ENCODE measurements at regions not wholly inside any gene's neighbourhood (a gene's known extent, or its start where the extent isn't known, plus 50 kb on each side); places are given as distances from the start of the nearest gene placed in this dataset.

DNA sequence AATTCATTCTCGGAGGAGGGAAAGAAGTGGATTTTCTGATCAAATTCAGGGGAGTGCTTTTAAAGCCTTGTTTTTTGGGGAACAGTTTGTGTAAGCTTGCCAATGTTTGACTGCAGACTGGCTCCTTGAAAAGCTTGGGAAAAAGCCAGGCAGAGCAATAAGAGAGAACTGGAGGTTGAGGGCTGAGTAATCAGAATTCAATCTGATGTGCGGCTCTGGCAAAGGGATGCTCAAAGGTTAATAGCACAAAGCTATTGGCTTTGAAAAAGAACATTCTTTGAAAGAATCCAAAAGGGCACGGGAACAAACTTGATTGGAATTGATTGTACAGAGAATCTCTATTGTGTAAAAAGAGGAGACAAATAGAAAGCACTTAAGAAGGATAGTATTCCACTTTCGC lies 279.3 kb downstream of the YTHDC2 start:
- DNase-seq (ENCODE audit: low spot score): no peak
- TF ChIP-seq, protein P1, sequence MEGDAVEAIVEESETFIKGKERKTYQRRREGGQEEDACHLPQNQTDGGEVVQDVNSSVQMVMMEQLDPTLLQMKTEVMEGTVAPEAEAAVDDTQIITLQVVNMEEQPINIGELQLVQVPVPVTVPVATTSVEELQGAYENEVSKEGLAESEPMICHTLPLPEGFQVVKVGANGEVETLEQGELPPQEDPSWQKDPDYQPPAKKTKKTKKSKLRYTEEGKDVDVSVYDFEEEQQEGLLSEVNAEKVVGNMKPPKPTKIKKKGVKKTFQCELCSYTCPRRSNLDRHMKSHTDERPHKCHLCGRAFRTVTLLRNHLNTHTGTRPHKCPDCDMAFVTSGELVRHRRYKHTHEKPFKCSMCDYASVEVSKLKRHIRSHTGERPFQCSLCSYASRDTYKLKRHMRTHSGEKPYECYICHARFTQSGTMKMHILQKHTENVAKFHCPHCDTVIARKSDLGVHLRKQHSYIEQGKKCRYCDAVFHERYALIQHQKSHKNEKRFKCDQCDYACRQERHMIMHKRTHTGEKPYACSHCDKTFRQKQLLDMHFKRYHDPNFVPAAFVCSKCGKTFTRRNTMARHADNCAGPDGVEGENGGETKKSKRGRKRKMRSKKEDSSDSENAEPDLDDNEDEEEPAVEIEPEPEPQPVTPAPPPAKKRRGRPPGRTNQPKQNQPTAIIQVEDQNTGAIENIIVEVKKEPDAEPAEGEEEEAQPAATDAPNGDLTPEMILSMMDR (IDR thresholded peaks at IDR 0.05; ENCODE audit: extremely low read depth, missing control alignments): no peak

DNA sequence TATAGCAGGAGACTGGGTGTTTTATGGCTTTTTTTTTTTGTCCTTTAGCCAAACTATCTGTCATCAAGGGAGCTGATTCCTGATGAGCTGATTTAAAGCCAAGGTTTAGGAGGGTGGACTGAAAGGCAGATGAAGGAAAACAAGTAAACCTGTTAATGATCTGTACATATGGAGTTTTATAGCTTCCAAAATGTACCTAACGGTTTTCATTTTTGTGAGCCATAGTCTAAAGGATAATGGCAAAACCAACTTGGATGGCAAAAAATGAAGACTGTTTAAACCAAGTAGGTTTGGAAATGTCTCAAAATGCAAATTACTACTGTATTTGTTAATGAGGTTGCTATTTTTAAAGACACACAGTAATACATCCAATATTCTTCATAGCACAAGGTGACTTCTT lies 281.5 kb downstream of the YTHDC2 start:
- no peak for DNase-seq (ENCODE audit: low spot score)
- TF ChIP-seq, protein P1 (IDR thresholded peaks at IDR 0.05; ENCODE audit: extremely low read depth, missing control alignments): no peak

DNA sequence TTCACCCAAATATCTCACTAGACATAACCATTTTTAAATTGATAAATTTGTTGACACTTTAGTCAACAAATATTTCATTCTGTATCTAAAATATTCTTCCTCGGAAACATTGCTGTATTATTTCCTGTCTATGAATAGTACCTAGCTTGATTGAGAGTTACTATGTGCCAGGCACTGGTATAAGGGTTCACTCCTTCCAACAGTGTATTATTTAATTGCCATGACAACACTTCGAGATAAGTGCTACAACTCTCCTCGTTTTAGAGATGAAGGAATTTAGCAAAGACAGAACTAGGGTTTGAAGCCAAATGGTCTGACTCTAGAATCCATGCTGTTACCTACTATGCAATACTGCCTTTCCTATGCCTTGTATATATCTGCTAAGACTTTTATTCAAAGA lies 287.2 kb downstream of the YTHDC2 start:
- TF ChIP-seq, protein P1 (IDR thresholded peaks at IDR 0.05; ENCODE audit: extremely low read depth, missing control alignments): no peak
- DNase-seq (ENCODE audit: low spot score): no peak

DNA sequence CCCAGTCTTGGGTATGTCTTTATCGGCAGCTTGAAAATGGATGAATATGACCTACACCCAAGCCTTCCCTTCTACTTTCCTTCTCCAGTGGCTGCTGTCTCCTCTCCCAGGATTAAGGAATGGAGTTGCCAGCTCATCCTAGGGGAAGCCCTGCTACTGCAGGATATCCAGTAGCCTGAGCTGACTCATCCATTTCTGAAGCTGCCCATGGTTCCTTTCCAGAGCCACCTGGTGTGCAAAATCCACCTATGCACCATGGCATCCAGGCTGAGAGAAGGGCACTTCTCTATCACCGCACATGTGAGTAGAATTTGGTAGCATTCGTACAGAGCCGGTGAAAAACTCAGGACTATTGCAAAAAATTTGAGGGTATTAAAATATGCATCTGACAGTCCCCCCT lies 290.8 kb downstream of the YTHDC2 start:
- TF ChIP-seq, protein P1 (IDR thresholded peaks at IDR 0.05; ENCODE audit: extremely low read depth, missing control alignments): no peak
- DNase-seq (ENCODE audit: low spot score): no peak

DNA sequence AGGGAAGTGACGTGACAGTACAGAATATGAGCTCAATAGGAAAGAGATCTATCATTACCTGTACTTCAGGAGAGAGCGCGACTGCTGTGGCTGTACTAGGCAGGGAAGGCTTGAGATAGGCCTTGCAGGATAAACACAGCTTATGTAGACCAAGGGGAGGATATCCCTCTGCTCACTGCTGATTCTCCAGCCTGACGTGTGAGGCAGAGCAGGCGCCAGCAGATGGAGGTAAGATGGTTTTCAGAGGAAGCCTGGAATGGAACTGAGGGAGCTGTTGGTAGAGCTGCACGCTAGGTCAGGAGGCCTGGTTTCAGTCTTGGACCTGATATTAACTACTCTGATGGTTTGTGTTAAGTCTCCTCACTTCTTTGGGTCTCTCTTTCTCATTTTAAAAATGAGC lies 291.4 kb downstream of the YTHDC2 start:
- no peak for DNase-seq (ENCODE audit: low spot score)
- TF ChIP-seq, protein P1 (IDR thresholded peaks at IDR 0.05; ENCODE audit: extremely low read depth, missing control alignments): no peak

DNA sequence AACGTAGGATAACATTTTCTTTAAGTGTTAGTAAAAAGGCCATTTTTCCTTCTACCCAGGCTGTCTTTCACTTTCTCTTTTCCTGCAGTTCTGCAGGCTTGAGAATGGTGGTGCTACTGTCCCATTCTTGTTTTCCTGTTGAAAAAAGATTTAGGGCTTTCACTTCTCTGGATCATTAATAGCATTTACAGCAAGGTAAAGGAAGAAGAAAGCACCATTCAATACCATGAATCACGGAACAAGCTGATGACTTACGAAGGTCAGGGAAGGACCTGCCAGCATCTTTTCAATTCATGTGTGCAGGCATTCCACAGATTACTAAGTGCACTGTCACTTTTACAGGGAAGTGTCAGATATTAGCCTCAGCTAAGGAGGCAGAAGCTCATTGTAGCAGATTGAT lies 292.8 kb downstream of the YTHDC2 start:
- TF ChIP-seq, protein P1 (IDR thresholded peaks at IDR 0.05; ENCODE audit: extremely low read depth, missing control alignments): no peak
- DNase-seq (ENCODE audit: low spot score): no peak

DNA sequence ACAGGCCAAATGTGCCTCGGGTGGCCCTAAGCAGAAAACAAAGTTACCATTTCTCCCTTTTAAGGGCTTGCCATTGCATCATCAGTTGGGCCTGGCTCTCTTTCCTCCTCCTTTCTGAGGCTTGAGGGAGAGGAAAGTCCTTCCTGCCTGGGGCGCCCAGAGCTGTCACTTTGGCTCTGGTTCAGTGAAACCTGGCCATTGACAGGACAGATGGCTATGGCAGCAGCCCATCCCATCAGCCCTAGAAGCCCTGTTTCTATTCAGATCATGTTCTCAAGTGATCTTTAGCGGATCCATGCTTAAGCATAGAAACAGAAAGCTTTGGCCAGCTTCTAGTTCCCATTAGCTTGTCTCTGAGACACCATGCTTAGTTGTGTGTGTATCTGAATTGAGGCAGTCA lies 293.4 kb downstream of the YTHDC2 start:
- TF ChIP-seq, protein P1 (IDR thresholded peaks at IDR 0.05; ENCODE audit: extremely low read depth, missing control alignments): no peak
- no peak for DNase-seq (ENCODE audit: low spot score)

Measured in GM20000 (cell line).